Cardiac fibroblast (primary cell): ENCODE measurements at regions not wholly inside any gene's neighbourhood (a gene's known extent, or its start where the extent isn't known, plus 50 kb on each side); places are given as distances from the start of the nearest gene placed in this dataset.
"Not testable (repeated sequence)": the region's sequence is repeated elsewhere in the genome, so short reads cannot be mapped to it uniquely, and the experiment has no call there.

Experiments used
- DNase-seq, 2 donors: peaks; one replicate each; pipeline versions ENCODE4 v3.0.0 to v3.0.0-alpha.2; 2010; ENCODE audit warnings: low read depth in 2 of 2
- H3K4me3 ChIP-seq, 2 donors: replicated peaks in 1 of 2; 1 replicate in 1 of 2; 2 replicates in 1 of 2; pipeline ENCODE4 v1.5.1; 2011; ENCODE audit warnings: low read depth in 2 of 2, low read length in 2 of 2, mild to moderate bottlenecking in 2 of 2, moderate library complexity in 1 of 2
- CTCF ChIP-seq: IDR thresholded peaks from one replicate; pipeline ENCODE4 v1.5.1; 2011; ENCODE audit warnings: low read depth, mild to moderate bottlenecking, low read length, inconsistent platforms

DNA sequence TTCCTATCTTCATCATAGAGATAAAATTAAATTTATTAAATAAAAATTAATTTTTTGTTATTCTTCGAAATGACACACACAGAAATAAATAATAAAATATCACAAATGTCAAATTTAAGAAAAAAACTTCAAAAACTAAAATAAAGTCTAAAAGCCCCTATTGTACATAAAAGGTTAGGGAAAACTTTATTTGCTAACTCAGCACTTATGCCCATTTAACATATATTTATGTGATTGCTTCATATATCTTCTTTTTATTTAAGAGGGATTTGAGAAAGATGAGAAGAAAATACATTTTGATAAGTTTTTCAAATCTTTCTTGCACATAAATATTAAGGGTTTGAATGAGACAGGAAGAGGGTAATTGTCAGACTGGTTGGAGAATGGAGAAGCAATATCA, 2350.4 kb upstream of the RAG2 start:
- TF ChIP-seq CTCF = no peak
- no peak overlapping the region for H3K4me3 ChIP-seq
- no peak for DNase-seq

GRCh38 chr11:38937709-38938108, 2339.7 kb upstream of the RAG2 start:
- no peak for DNase-seq
- H3K4me3 ChIP-seq = no peak overlapping the region
- TF ChIP-seq CTCF = no peak

DNA sequence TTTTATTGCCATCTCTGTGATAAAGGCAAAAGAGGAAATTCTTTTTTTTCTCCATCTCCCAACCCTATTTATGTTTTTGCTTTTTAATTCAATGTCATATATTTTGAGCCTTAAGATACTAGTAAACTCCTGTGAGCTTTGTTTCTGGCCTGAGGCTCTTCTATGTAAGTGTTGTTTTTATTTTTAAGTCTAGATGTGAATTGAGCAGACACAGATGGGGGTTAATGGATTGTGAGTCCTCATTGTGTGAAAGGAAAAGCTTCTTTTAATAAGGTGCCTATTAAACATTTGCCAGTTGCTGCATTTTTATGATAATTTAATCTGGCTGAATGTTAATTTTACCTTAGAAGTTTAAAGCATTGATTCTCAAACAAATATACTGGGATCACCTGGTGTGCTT, 2337.9 kb upstream of the RAG2 start:
- no peak overlapping the region for H3K4me3 ChIP-seq
- no peak for TF ChIP-seq CTCF
- DNase-seq = no peak

- TF ChIP-seq CTCF = no peak
- DNase-seq = no peak
- no peak overlapping the region for H3K4me3 ChIP-seq
These were observed 2330.0 kb upstream of the RAG2 start for GRCh38 chr11:38927993-38928392.

DNA sequence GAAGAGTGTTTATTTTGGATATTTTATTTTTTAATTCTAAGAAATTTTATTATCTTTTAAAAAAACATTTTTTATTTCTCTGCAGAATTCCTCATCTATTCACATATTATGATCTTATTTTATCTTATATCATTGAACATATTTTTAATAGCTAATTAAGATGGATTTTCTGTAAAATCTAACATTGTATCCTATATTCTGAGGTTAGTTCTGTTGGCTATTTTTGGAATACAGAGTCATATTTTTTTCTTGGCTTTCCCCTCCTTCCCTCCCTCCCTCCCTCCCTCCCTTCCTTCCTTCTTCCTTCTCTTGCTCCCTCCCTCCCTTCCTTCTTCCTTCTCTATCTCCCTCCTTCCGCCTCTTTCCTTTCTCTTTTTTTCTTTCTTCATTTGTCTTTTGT, 2326.6 kb upstream of the RAG2 start:
- DNase-seq = no peak

DNA sequence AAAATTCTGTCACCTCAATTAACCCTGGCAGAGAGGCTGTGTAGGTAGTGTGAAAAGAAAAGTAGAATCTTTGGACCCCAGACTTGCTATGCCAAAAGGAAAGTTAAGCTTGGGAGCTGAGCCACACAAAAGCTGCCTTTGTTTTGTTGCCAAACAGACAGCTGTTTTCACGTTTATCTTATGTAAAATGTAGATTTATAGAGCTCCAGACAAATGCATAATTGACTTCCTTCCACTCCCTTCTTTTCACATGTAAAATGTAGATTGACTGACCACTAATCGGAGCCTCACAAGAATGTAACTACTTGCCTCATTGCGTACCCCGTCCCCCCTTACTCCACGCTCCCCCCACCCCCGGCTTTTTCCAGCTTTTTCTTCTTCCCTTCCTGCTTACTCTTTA, 2302.2 kb upstream of the RAG2 start:
- H3K4me3 ChIP-seq = no peak overlapping the region
- DNase-seq = no peak
- no peak for TF ChIP-seq CTCF

More for the DNA sequence above, 2326.6 kb upstream of the RAG2 start:
- TF ChIP-seq CTCF = no peak
- H3K4me3 ChIP-seq = no peak overlapping the region

GRCh38 chr11:38894201-38894600, 2296.2 kb upstream of the RAG2 start:
- not testable (repeated sequence) for DNase-seq, H3K4me3 ChIP-seq
